ENCODE measurements at regions not wholly inside any gene's neighbourhood (a gene's known extent, or its start where the extent isn't known, plus 50 kb on each side); places are given as distances from the start of the nearest gene placed in this dataset.

DNA sequence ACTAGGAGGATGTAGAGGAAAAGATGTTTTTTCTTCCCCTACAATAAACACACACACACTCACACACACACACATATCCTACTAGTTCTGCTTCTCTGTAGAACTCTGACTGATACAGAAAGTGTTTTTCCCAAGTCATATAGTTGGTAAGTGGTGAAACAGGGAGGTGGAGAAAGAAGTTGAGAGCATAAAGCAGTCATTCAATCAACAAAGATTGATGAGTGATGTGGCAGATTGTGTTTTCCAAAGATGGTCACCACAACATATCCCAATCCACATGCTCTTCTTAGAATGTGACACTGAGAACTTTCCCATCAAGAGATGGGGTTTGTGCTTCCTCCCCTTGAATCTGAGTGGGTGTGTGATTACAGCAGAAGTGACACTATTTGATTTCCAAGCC, 123.4 kb upstream of the ATP6AP2 start:
- Histone ChIP-seq H3K27me3 (replicated peaks) (no peaks in the 10 kb centered on the region), H3K4me1 (replicated peaks) (no peaks in the 10 kb centered on the region), H3K27ac (no peak overlapping the region), H3K36me3 (no peaks in the 10 kb centered on the region), H3K4me3 (no peak overlapping the region), H3K9me3 (replicated peaks) (no peaks in the 10 kb centered on the region)
- no peak for DNase-seq (ENCODE audit: low read depth in 1 of 2, low spot score in 2 of 2)

- H3K27me3 ChIP-seq (replicated peaks), result no peaks in the 10 kb centered on the region
- no peak overlapping the region for H3K4me3 ChIP-seq
- no peaks in the 10 kb centered on the region for H3K4me1 ChIP-seq (replicated peaks)
- H3K27ac ChIP-seq, result no peak overlapping the region
- no peaks in the 10 kb centered on the region for H3K9me3 ChIP-seq (replicated peaks)
- DNase-seq (ENCODE audit: low read depth in 1 of 2, low spot score in 2 of 2), result no peak
- H3K36me3 ChIP-seq, result no peaks in the 10 kb centered on the region
Measured at GRCh38 chrX:40452031-40452430, 128.7 kb upstream of the ATP6AP2 start.

DNA sequence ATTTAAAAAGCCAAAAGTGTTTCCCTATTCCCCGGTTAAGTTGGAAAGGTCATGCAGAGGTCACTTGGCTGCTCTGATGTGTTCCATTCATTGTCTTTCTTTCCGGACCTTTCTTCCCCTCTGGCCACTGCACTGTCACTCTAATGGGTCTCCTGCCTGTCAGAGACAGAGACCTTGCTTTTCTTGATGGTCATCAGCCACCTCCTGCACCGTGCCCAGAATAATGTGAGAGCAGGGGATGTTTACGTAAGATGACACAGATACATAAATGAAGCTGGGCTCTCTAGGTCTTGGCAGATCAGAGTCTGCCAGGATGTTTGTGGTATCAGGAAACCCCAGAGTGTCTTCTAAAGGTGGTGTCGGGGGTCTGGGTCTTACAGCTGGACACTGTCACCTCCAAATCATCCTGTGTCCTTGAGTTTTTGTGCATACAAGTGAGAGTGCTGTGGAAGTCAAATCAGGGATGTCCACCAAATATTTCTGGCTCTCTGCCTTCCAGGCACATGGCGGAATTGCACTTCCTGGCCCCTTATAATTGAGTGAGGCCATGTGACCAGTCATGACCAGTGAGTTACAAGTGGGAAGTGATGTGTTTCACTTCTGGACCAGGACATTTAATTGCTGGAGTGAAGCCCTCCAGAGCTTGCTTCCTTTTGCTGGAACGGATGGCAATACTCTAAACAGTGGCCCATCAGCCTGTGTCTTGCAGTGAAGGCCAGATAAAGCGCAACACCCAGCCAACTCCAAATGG, 130.6 kb upstream of the ATP6AP2 start:
- Histone ChIP-seq H3K27ac (no peak overlapping the region), H3K9me3 (replicated peaks) (no peaks in the 10 kb centered on the region), H3K4me1 (replicated peaks) (no peaks in the 10 kb centered on the region), H3K27me3 (replicated peaks) (no peaks in the 10 kb centered on the region), H3K4me3 (no peak overlapping the region), H3K36me3 (no peaks in the 10 kb centered on the region)
- DNase-seq (ENCODE audit: low read depth in 1 of 2, low spot score in 2 of 2), result no peak

GRCh38 chrX:40449396-40449795, 131.4 kb upstream of the ATP6AP2 start:
- no peaks in the 10 kb centered on the region for H3K9me3 ChIP-seq (replicated peaks)
- H3K4me1 ChIP-seq (replicated peaks), result no peaks in the 10 kb centered on the region
- DNase-seq (ENCODE audit: low read depth in 1 of 2, low spot score in 2 of 2), result no peak
- H3K27me3 ChIP-seq (replicated peaks), result no peaks in the 10 kb centered on the region
- H3K36me3 ChIP-seq, result no peaks in the 10 kb centered on the region
- H3K4me3 ChIP-seq, result no peak overlapping the region
- no peak overlapping the region for H3K27ac ChIP-seq

GRCh38 chrX:40448793-40449192, 132.0 kb upstream of the ATP6AP2 start:
- no peak for DNase-seq (ENCODE audit: low read depth in 1 of 2, low spot score in 2 of 2)
- no peaks in the 10 kb centered on the region for H3K9me3 ChIP-seq (replicated peaks)
- no peaks in the 10 kb centered on the region for H3K27me3 ChIP-seq (replicated peaks)
- no peak overlapping the region for H3K27ac ChIP-seq
- no peak overlapping the region for H3K4me3 ChIP-seq
- no peaks in the 10 kb centered on the region for H3K4me1 ChIP-seq (replicated peaks)
- H3K36me3 ChIP-seq, result no peaks in the 10 kb centered on the region

DNA sequence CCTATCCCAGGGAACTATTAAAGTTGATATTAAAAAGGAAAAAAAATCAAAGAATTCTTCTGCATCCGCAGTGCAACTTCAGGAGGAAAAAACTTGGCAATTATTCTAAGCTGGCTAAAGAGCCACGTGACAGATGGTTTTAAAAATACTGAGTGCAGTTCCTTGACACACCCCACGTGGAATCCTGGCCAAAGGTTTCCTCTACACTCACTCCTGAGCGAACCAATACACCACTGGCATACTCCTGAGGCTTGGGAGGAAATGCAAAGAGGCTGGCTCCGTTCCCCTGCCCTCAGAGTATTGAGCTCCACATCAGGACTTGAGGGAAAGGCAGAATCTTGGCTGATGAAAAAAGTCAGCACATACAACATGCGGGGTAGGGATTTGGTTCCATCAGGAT, 133.8 kb upstream of the ATP6AP2 start:
- no peak overlapping the region for H3K27ac ChIP-seq
- DNase-seq (ENCODE audit: low read depth in 1 of 2, low spot score in 2 of 2), result no peak
- H3K4me3 ChIP-seq, result no peak overlapping the region

GRCh38 chrX:40445691-40446090, 135.1 kb upstream of the ATP6AP2 start:
- Histone ChIP-seq H3K36me3 (no peaks in the 10 kb centered on the region), H3K27me3 (replicated peaks) (no peaks in the 10 kb centered on the region), H3K27ac (no peak overlapping the region), H3K4me1 (replicated peaks) (no peaks in the 10 kb centered on the region), H3K9me3 (replicated peaks) (no peaks in the 10 kb centered on the region), H3K4me3 (no peak overlapping the region)
- no peak for DNase-seq (ENCODE audit: low read depth in 1 of 2, low spot score in 2 of 2)

More for the DNA sequence above, 133.8 kb upstream of the ATP6AP2 start:
- Histone ChIP-seq H3K9me3 (replicated peaks) (no peaks in the 10 kb centered on the region), H3K27me3 (replicated peaks) (no peaks in the 10 kb centered on the region), H3K36me3 (no peaks in the 10 kb centered on the region), H3K4me1 (replicated peaks) (no peaks in the 10 kb centered on the region)

DNA sequence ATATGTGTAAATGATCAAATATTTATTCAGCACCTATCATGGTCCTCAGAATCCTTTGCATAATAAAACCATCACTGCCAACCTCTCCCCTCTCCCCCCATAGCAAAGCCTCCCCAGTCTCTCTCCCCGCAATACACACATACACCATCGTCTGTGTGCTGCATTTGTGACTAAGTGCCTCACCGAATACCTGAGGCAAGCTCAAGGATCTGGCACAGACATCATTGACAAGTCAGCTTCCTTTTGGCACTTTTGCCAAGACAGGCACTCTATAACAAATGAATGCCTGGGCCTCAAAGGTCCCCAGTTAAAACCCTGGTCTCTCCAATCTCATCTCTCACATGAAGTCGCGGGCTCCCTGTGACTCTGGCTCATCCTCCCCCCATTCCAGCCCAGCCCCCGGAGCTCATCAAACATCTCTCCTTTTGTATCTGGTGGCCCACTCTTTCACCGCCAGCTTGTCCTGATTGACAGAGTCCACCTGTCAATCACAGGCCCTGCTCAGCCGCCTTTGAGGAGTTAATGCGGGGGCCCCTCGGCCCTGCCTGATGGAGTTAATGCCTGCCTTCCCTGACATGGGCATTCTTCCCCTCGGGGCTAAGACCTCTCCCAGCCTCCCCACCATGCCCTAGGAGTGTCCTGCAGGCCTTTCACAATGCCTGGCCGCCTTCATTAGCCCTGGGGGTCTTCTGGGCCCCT, 135.8 kb upstream of the ATP6AP2 start:
- no peaks in the 10 kb centered on the region for H3K36me3 ChIP-seq
- H3K4me1 ChIP-seq (replicated peaks), result no peaks in the 10 kb centered on the region
- H3K4me3 ChIP-seq, result no peak overlapping the region
- no peaks in the 10 kb centered on the region for H3K9me3 ChIP-seq (replicated peaks)
- no peaks in the 10 kb centered on the region for H3K27me3 ChIP-seq (replicated peaks)
- no peak overlapping the region for H3K27ac ChIP-seq
- DNase-seq (ENCODE audit: low read depth in 1 of 2, low spot score in 2 of 2), result no peak

GRCh38 chrX:40444133-40444532, 136.6 kb upstream of the ATP6AP2 start:
- DNase-seq (ENCODE audit: low read depth in 1 of 2, low spot score in 2 of 2), result no peak
- Histone ChIP-seq H3K4me1 (replicated peaks) (no peaks in the 10 kb centered on the region), H3K27me3 (replicated peaks) (no peaks in the 10 kb centered on the region), H3K36me3 (no peaks in the 10 kb centered on the region), H3K4me3 (no peak overlapping the region), H3K9me3 (replicated peaks) (no peaks in the 10 kb centered on the region), H3K27ac (no peak overlapping the region)

DNA sequence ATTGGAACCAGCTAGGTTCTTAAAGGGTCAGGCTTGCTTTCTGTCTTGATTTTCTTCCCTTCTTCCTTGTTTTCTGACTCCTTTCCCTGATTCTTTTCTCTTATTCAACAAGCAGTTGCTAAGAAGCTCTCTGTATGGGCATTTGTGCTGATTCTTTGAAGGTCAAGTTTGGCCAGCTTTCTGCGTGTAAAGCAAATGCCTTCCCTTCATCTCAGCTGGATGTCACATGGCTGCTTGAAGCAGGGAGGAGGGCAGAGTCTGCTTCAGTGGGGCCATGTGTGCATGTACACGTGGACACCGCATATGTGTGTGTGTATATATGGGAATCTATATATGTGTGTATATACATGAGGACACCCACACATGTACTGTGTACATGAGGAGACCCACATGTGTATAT, 139.9 kb upstream of the ATP6AP2 start:
- Histone ChIP-seq H3K27me3 (replicated peaks) (no peaks in the 10 kb centered on the region), H3K4me1 (replicated peaks) (no peaks in the 10 kb centered on the region), H3K4me3 (no peak overlapping the region), H3K9me3 (replicated peaks) (no peaks in the 10 kb centered on the region), H3K36me3 (no peaks in the 10 kb centered on the region), H3K27ac (no peak overlapping the region)
- no peak for DNase-seq (ENCODE audit: low read depth in 1 of 2, low spot score in 2 of 2)

DNA sequence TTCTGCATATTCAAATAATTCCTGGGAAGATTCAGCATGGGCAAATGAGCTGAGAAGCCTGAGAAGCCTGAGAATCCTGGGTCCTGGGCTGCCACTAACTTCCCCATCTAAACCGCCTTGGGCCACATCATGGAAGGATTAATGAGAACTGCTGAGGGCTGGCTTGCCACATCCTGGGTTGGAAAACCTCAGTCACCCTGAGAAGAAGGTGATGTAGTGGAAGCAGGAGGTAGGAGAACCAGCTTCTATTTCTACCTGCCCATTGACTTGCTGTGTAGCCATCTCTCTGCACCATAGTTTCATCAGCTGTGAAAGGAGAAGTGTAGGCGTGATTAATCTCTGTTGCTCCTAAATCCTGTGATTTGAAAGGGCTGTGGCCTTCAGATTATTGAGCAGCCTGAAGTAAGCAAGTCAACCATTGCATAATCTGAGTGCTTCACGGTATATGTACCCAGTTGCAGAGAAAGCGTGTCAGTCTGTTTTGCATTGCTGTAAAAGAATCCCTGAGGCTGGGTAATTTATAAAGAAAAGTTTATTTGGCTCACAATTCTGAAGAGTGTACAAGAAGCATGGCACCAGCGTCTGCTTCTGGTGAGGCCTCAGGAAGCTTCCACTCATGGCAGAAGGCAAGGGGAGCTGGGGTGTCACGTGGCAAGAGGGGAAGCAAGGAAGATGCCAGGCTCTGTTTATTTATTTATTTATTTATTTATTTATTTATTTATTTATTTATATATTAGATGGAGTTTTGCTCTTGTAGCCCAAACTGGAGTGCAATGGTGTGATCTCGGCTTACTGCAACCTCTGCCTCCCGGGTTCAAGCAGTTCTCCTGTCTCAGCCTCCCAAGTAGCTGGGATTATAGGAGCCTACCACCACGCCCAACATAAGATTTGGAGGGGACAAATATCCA, 140.9 kb upstream of the ATP6AP2 start:
- Histone ChIP-seq H3K27me3 (replicated peaks) (no peaks in the 10 kb centered on the region), H3K36me3 (no peaks in the 10 kb centered on the region), H3K4me1 (replicated peaks) (no peaks in the 10 kb centered on the region), H3K4me3 (no peak overlapping the region), H3K27ac (no peak overlapping the region), H3K9me3 (replicated peaks) (no peaks in the 10 kb centered on the region)
- no peak for DNase-seq (ENCODE audit: low read depth in 1 of 2, low spot score in 2 of 2)

GRCh38 chrX:40437348-40437747, 143.4 kb upstream of the ATP6AP2 start:
- Histone ChIP-seq H3K9me3 (replicated peaks) (no peaks in the 10 kb centered on the region), H3K36me3 (no peaks in the 10 kb centered on the region), H3K27me3 (replicated peaks) (no peaks in the 10 kb centered on the region), H3K4me3 (no peak overlapping the region), H3K27ac (no peak overlapping the region), H3K4me1 (replicated peaks) (no peaks in the 10 kb centered on the region)
- no peak for DNase-seq (ENCODE audit: low read depth in 1 of 2, low spot score in 2 of 2)

DNA sequence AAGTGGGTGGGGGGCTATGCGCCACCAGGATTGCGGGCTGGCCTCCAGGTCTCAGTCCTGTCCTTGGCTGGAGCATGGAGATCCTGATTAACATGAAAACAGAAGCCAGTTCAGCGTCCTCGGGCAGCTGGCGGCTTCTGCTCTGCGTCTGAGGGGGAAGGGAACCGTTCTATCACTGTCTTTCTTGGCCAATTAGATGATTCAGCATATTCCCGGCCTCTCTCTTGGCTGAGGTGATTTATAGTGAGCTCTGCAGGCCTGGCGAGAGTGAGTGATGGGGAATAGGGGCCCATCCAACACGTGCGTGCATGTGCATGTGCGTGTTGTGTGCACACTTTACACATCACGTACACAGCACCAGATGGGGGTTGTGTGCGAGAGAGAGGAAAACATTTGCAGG, 145.8 kb upstream of the ATP6AP2 start:
- DNase-seq (ENCODE audit: low read depth in 1 of 2, low spot score in 2 of 2), result no peak
- Histone ChIP-seq H3K4me3 (no peak overlapping the region), H3K27ac (no peak overlapping the region), H3K27me3 (replicated peaks) (no peaks in the 10 kb centered on the region), H3K9me3 (replicated peaks) (no peaks in the 10 kb centered on the region), H3K4me1 (replicated peaks) (no peaks in the 10 kb centered on the region), H3K36me3 (no peaks in the 10 kb centered on the region)

- no peaks in the 10 kb centered on the region for H3K4me1 ChIP-seq (replicated peaks)
- no peak overlapping the region for H3K27ac ChIP-seq
- no peak for DNase-seq (ENCODE audit: low read depth in 1 of 2, low spot score in 2 of 2)
- H3K27me3 ChIP-seq (replicated peaks), result no peaks in the 10 kb centered on the region
- no peak overlapping the region for H3K4me3 ChIP-seq
- H3K36me3 ChIP-seq, result no peaks in the 10 kb centered on the region
- H3K9me3 ChIP-seq (replicated peaks), result no peaks in the 10 kb centered on the region
Measured at GRCh38 chrX:40434443-40434842, 146.3 kb upstream of the ATP6AP2 start.

All from SJSA1 (cell line).